MM.1S (cell line): ENCODE measurements at regions not wholly inside any gene's neighbourhood (a gene's known extent, or its start where the extent isn't known, plus 50 kb on each side); places are given as distances from the start of the nearest gene placed in this dataset.

Source experiments
- DNase-seq: peaks from one replicate; pipeline ENCODE4 v3.0.0-alpha.2; 2015
- H2AFZ ChIP-seq: fragments of 300-600 bp; sonication (generic); 2 replicates; pipeline ENCODE4 v1.6.0; 2016; ENCODE audit warnings: antibody characterized with exemption, low read length
- H3F3A ChIP-seq: fragments of 300-600 bp; sonication (generic); 2 replicates; pipeline ENCODE4 v1.6.1; 2016; ENCODE audit warnings: mild to moderate bottlenecking, antibody characterized with exemption, low read length, moderate library complexity, mixed read lengths; ENCODE audit not compliant: insufficient read depth
- H3K27ac ChIP-seq: fragments of 300-600 bp; sonication (generic); 2 replicates; pipeline ENCODE4 v1.5.1; 2016; ENCODE audit warnings: mild to moderate bottlenecking, low read length
- H3K27me3 ChIP-seq: fragments of 300-600 bp; sonication (generic); replicated peaks from 2 replicates; pipeline ENCODE4 v1.6.0; 2016; ENCODE audit warnings: low read length; ENCODE audit not compliant: insufficient read depth
- H3K36me3 ChIP-seq: fragments of 300-600 bp; sonication (generic); replicated peaks from 2 replicates; pipeline ENCODE4 v1.6.1; 2016; ENCODE audit warnings: mild to moderate bottlenecking, low read length, mixed read lengths; ENCODE audit not compliant: insufficient read depth
- H3K4me1 ChIP-seq: fragments of 300-600 bp; sonication (generic); 2 replicates; pipeline ENCODE4 v1.6.1; 2016; ENCODE audit warnings: low read length, mixed read lengths
- H3K4me2 ChIP-seq: fragments of 300-600 bp; sonication (generic); 2 replicates; pipeline ENCODE4 v1.6.0; 2016; ENCODE audit warnings: low read depth, low read length
- H3K4me3 ChIP-seq: fragments of 300-600 bp; sonication (generic); 2 replicates; pipeline ENCODE4 v1.5.1; 2016; ENCODE audit warnings: low read length, mixed read lengths
- H3K79me2 ChIP-seq: fragments of 300-600 bp; sonication (generic); 2 replicates; pipeline ENCODE4 v1.6.1; 2016; ENCODE audit warnings: mixed run types, low read length, mixed read lengths
- H3K9ac ChIP-seq: fragments of 300-600 bp; sonication (generic); 2 replicates; pipeline ENCODE4 v1.6.1; 2016; ENCODE audit warnings: low read length, mixed read lengths
- H3K9me2 ChIP-seq: fragments of 300-600 bp; sonication (generic); replicated peaks from 2 replicates; pipeline ENCODE4 v1.6.1; 2016; ENCODE audit warnings: mild to moderate bottlenecking, low read length, mixed read lengths; ENCODE audit not compliant: insufficient read depth
- H3K9me3 ChIP-seq: fragments of 300-600 bp; sonication (generic); replicated peaks from 2 replicates; pipeline ENCODE4 v1.6.1; 2016; ENCODE audit warnings: mild to moderate bottlenecking, low read length, mixed read lengths; ENCODE audit not compliant: insufficient read depth
- H4K20me1 ChIP-seq: fragments of 300-600 bp; sonication (generic); 2 replicates; pipeline ENCODE4 v1.6.1; 2016; ENCODE audit warnings: mild to moderate bottlenecking, low read length, moderate library complexity, mixed read lengths; ENCODE audit not compliant: insufficient read depth
- EZH2 ChIP-seq: fragments of 300-600 bp; sonication (generic); optimal IDR thresholded peaks from 2 replicates; pipeline ENCODE3; 2017; ENCODE audit warnings: low read depth, mild to moderate bottlenecking, antibody characterized with exemption, low read length, mixed read lengths
- EZH2phosphoT487 ChIP-seq: fragments of 300-600 bp; sonication (generic); IDR thresholded peaks from 2 replicates; pipeline ENCODE4 v1.6.1; 2018; ENCODE audit warnings: antibody characterized with exemption, low read length
- TF ChIP-seq, protein P1 (sequence below): fragments of 300-600 bp; sonication (generic); IDR thresholded peaks from 2 replicates; pipeline ENCODE4 v1.5.1; 2016; ENCODE audit warnings: antibody characterized with exemption, low read length, mixed read lengths

DNA sequence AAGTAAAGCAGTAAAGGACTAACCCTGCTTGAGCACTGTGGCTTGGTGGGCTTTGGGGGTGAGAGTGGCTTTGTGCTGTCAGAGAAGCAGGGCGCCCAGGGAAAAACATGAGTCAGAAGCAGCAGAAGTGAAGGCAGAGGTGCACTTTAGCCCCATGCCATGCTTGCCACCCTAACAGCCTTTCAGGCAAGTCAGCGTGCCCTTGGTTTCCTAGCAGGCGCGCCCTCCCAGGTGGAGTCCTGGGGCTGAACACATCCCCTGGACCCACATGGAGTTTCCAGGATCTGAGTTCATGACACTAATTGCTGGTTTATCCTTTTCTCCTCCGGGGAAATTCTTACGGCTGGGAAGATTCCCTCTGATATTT, 106.6 kb downstream of the TLR5 start:
- Histone ChIP-seq H3K9me2 (no peaks in the 10 kb centered on the region), H3K9ac (no peak overlapping the region), H3K4me3 (no peak overlapping the region), H3K9me3 (no peaks in the 10 kb centered on the region), H3K27me3 (no peaks in the 10 kb centered on the region), H2AFZ (no peak overlapping the region), H3K36me3 (no peaks in the 10 kb centered on the region), H3F3A (no peaks in the 10 kb centered on the region), H3K4me1 (no peaks in the 10 kb centered on the region), H3K79me2 (no peaks in the 10 kb centered on the region), H3K4me2 (no peak overlapping the region), H4K20me1 (no peaks in the 10 kb centered on the region), H3K27ac (no peak overlapping the region)
- TF ChIP-seq EZH2 (no peak), EZH2phosphoT487 (no peak)
- TF ChIP-seq, protein P1, sequence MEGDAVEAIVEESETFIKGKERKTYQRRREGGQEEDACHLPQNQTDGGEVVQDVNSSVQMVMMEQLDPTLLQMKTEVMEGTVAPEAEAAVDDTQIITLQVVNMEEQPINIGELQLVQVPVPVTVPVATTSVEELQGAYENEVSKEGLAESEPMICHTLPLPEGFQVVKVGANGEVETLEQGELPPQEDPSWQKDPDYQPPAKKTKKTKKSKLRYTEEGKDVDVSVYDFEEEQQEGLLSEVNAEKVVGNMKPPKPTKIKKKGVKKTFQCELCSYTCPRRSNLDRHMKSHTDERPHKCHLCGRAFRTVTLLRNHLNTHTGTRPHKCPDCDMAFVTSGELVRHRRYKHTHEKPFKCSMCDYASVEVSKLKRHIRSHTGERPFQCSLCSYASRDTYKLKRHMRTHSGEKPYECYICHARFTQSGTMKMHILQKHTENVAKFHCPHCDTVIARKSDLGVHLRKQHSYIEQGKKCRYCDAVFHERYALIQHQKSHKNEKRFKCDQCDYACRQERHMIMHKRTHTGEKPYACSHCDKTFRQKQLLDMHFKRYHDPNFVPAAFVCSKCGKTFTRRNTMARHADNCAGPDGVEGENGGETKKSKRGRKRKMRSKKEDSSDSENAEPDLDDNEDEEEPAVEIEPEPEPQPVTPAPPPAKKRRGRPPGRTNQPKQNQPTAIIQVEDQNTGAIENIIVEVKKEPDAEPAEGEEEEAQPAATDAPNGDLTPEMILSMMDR: no peak
- no peak for DNase-seq

DNA sequence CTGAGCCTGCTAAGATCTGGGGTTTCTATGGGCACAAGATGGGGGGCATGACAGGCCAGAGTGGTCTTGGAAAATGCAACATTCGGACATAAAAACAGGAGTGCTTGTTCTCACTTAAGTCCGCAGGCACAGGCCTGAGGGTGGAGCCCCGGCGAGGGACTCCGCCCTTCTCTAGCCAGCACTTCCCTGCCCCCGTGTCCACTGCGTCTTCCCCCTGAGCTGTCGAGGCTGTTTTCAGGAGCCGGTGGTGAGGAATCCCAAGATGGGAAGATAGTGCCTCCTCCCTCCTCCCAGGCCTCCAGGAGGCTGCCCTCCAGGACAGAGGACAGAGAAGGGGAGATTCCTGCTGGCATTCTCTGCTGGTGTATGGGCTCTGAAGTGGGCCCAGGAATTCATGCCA, 105.2 kb downstream of the TLR5 start:
- H3K4me2 ChIP-seq: no peak overlapping the region
- H3K27ac ChIP-seq: no peak overlapping the region
- no peaks in the 10 kb centered on the region for H4K20me1 ChIP-seq
- no peak overlapping the region for H3K4me3 ChIP-seq
- H3K79me2 ChIP-seq: no peaks in the 10 kb centered on the region
- no peaks in the 10 kb centered on the region for H3K9me2 ChIP-seq
- H3K9me3 ChIP-seq: no peaks in the 10 kb centered on the region
- no peak for TF ChIP-seq EZH2phosphoT487
- no peak for TF ChIP-seq EZH2
- TF ChIP-seq, protein P1: no peak
- H3K27me3 ChIP-seq: no peaks in the 10 kb centered on the region
- no peaks in the 10 kb centered on the region for H3K4me1 ChIP-seq
- no peaks in the 10 kb centered on the region for H3F3A ChIP-seq
- DNase-seq: no peak
- H2AFZ ChIP-seq: no peak overlapping the region
- no peak overlapping the region for H3K9ac ChIP-seq
- no peaks in the 10 kb centered on the region for H3K36me3 ChIP-seq

DNA sequence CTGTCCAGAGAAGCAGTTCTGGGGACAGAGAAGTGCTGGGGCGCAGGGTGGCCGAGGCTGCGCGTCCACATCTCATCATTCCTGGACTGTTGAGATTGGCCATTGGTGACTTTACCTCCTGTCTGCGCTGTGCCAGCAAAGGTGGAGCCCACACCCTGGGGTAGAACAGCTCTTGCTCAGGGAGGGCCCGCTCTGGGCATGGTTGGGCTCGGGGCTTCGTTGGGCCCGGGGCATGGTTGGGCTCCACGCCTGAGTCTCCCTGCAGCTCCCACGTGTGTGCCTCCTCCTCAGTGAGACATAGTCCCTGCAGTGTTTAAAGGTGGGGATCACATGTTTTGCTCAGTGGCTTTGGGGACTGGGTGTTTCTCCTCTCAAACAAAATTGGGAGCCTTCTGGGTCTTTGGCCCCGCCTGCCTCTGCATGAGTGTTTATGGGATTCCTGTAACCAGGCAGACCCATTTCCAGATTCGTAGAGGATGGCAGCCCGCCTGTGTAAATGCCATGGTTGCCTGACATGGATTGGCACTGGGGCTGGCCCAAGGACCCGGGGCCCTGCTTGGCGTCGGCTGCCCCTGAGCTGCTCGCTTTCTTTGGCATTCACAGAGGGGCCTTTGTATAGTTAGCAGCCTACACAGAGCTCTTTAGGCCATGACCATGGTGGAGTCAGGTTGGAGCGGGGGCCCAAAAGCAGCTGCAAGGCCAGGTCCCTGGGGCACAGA, 104.6 kb downstream of the TLR5 start:
- no peak overlapping the region for H3K27ac ChIP-seq
- no peak overlapping the region for H3K4me3 ChIP-seq
- TF ChIP-seq, protein P1: no peak
- TF ChIP-seq EZH2 (no peak), EZH2phosphoT487 (no peak)
- H3K79me2 ChIP-seq: no peaks in the 10 kb centered on the region
- H3K4me1 ChIP-seq: no peaks in the 10 kb centered on the region
- no peak overlapping the region for H3K4me2 ChIP-seq
- DNase-seq: no peak
- no peaks in the 10 kb centered on the region for H3K36me3 ChIP-seq
- no peaks in the 10 kb centered on the region for H4K20me1 ChIP-seq
- H2AFZ ChIP-seq: no peak overlapping the region
- no peaks in the 10 kb centered on the region for H3K27me3 ChIP-seq
- H3K9me2 ChIP-seq: no peaks in the 10 kb centered on the region
- H3F3A ChIP-seq: no peaks in the 10 kb centered on the region
- H3K9me3 ChIP-seq: no peaks in the 10 kb centered on the region
- H3K9ac ChIP-seq: no peak overlapping the region
